ENCODE measurements at regions not wholly inside any gene's neighbourhood (a gene's known extent, or its start where the extent isn't known, plus 50 kb on each side); places are given as distances from the start of the nearest gene placed in this dataset.

- TF ChIP-seq RAD21 (IDR thresholded peaks at IDR 0.05), result no peak
- no peak for TF ChIP-seq HNF4G (IDR thresholded peaks at IDR 0.05)
- no peak for TF ChIP-seq GABPA (IDR thresholded peaks at IDR 0.05 in 1 of 2, conservative IDR thresholded peaks at IDR 0.05 in 1 of 2)
- TF ChIP-seq, protein P1, sequence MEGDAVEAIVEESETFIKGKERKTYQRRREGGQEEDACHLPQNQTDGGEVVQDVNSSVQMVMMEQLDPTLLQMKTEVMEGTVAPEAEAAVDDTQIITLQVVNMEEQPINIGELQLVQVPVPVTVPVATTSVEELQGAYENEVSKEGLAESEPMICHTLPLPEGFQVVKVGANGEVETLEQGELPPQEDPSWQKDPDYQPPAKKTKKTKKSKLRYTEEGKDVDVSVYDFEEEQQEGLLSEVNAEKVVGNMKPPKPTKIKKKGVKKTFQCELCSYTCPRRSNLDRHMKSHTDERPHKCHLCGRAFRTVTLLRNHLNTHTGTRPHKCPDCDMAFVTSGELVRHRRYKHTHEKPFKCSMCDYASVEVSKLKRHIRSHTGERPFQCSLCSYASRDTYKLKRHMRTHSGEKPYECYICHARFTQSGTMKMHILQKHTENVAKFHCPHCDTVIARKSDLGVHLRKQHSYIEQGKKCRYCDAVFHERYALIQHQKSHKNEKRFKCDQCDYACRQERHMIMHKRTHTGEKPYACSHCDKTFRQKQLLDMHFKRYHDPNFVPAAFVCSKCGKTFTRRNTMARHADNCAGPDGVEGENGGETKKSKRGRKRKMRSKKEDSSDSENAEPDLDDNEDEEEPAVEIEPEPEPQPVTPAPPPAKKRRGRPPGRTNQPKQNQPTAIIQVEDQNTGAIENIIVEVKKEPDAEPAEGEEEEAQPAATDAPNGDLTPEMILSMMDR (IDR thresholded peaks at IDR 0.05; ENCODE audit: low read depth, low read length, missing input control), result no peak
- TF ChIP-seq HNF4A (conservative IDR thresholded peaks at IDR 0.05), result no peak
- no peak for TF ChIP-seq EGR1 (IDR thresholded peaks at IDR 0.05; ENCODE audit: low read depth in 2 of 2)
- TF ChIP-seq, protein P2, sequence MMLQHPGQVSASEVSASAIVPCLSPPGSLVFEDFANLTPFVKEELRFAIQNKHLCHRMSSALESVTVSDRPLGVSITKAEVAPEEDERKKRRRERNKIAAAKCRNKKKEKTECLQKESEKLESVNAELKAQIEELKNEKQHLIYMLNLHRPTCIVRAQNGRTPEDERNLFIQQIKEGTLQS (IDR thresholded peaks at IDR 0.05), result no peak
- no peak for TF ChIP-seq MAX (IDR thresholded peaks at IDR 0.05)
- TF ChIP-seq TAF1 (conservative IDR thresholded peaks at IDR 0.05), result no peak
- TF ChIP-seq YY1 (IDR thresholded peaks at IDR 0.05), result no peak
- TF ChIP-seq RXRA (IDR thresholded peaks at IDR 0.05), result no peak
- TF ChIP-seq FOXA1 (IDR thresholded peaks at IDR 0.05), result no peak
Measured at GRCh38 chr11:114782650-114783310, 104.5 kb downstream of the NXPE2 start.
